GM19397 (cell line): ENCODE measurements at regions not wholly inside any gene's neighbourhood (a gene's known extent, or its start where the extent isn't known, plus 50 kb on each side); places are given as distances from the start of the nearest gene placed in this dataset.

Experiments used
- ATAC-seq: cut with Tn5 transposase; IDR thresholded peaks from one replicate; pipeline ENCODE4 v1.9.1; 2021; ENCODE audit warnings: mild to moderate bottlenecking, moderate library complexity; ENCODE audit not compliant: unreplicated experiment

- ATAC-seq, result no peak
Measured at GRCh38 chr16:86681031-86681756, 102.8 kb downstream of the FOXL1 start.

- no peak for ATAC-seq
Measured at GRCh38 chr16:86681757-86682106, 103.4 kb downstream of the FOXL1 start.

- no peak for ATAC-seq
Measured at GRCh38 chr16:86682219-86682904, 104.0 kb downstream of the FOXL1 start.

- no peak for ATAC-seq
Measured at GRCh38 chr16:86683441-86684194, 105.3 kb downstream of the FOXL1 start.

GRCh38 chr16:86685076-86685475, 106.7 kb downstream of the FOXL1 start:
- no peak for ATAC-seq

- ATAC-seq, result no peak
Measured at GRCh38 chr16:86690970-86691369, 112.6 kb downstream of the FOXL1 start.

GRCh38 chr16:86692426-86692825, 114.1 kb downstream of the FOXL1 start:
- no peak for ATAC-seq

- no peak for ATAC-seq
Measured at GRCh38 chr16:86693033-86693432, 114.7 kb downstream of the FOXL1 start.

GRCh38 chr16:86697715-86698114, 119.4 kb downstream of the FOXL1 start:
- no peak for ATAC-seq

GRCh38 chr16:86700046-86700945, 121.9 kb downstream of the FOXL1 start:
- no peak for ATAC-seq

GRCh38 chr16:86701286-86701975, 123.1 kb downstream of the FOXL1 start:
- ATAC-seq, result no peak

- ATAC-seq, result no peak
Measured at GRCh38 chr16:86702824-86703588, 124.7 kb downstream of the FOXL1 start.

- ATAC-seq, result no peak
Measured at GRCh38 chr16:86704516-86704915, 126.2 kb downstream of the FOXL1 start.

- no peak for ATAC-seq
Measured at GRCh38 chr16:86706726-86707125, 128.4 kb downstream of the FOXL1 start.

GRCh38 chr16:86707171-86707570, 128.8 kb downstream of the FOXL1 start:
- ATAC-seq, result no peak

- no peak for ATAC-seq
Measured at GRCh38 chr16:86707581-86707980, 129.2 kb downstream of the FOXL1 start.

GRCh38 chr16:86708431-86708830, 130.1 kb downstream of the FOXL1 start:
- ATAC-seq, result no peak

- no peak for ATAC-seq
Measured at GRCh38 chr16:86709103-86709502, 130.8 kb downstream of the FOXL1 start.

GRCh38 chr16:86709902-86710601, 131.7 kb downstream of the FOXL1 start:
- ATAC-seq, result no peak
